Osteoblast (primary cell): ENCODE measurements at regions not wholly inside any gene's neighbourhood (a gene's known extent, or its start where the extent isn't known, plus 50 kb on each side); places are given as distances from the start of the nearest gene placed in this dataset.
"Not testable (repeated sequence)": the region's sequence is repeated elsewhere in the genome, so short reads cannot be mapped to it uniquely, and the experiment has no call there.

Experiments used
- DNase-seq: peaks from one replicate; pipeline ENCODE4 v3.0.0; 2011; ENCODE audit warnings: low spot score, mixed read lengths; ENCODE audit not compliant: insufficient read length; ENCODE audit errors: missing footprints
- H2AFZ ChIP-seq: 2 replicates; pipeline ENCODE4 v1.6.0; 2011; ENCODE audit warnings: mild to moderate bottlenecking, low read length
- H3K27ac ChIP-seq: 2 replicates; pipeline ENCODE4 v1.5.1; 2011; ENCODE audit warnings: mild to moderate bottlenecking, low read depth, low read length, moderate library complexity
- H3K27me3 ChIP-seq: 2 replicates; pipeline ENCODE4 v1.6.0; 2012; ENCODE audit warnings: mild to moderate bottlenecking, control low read depth, inconsistent platforms, low read length, moderate library complexity; ENCODE audit not compliant: insufficient read depth
- H3K36me3 ChIP-seq: 2 replicates; pipeline ENCODE4 v1.5.1; 2011; ENCODE audit warnings: mild to moderate bottlenecking, low read length, control low read depth, moderate library complexity; ENCODE audit not compliant: insufficient read depth
- H3K4me1 ChIP-seq: 2 replicates; pipeline ENCODE4 v1.5.1; 2011; ENCODE audit warnings: mild to moderate bottlenecking, low read length, control low read depth, moderate library complexity; ENCODE audit not compliant: insufficient read depth
- H3K4me2 ChIP-seq: 2 replicates; pipeline ENCODE4 v1.6.0; 2011; ENCODE audit warnings: mild to moderate bottlenecking, low read length; ENCODE audit not compliant: insufficient read depth
- H3K4me3 ChIP-seq: fragments of 200-600 bp; sonication (generic); 3 replicates; pipeline ENCODE4 v1.5.1; 2012; ENCODE audit warnings: mild to moderate bottlenecking, low read length, inconsistent platforms; ENCODE audit not compliant: insufficient read depth
- H3K79me2 ChIP-seq: 2 replicates; pipeline ENCODE4 v1.6.0; 2012; ENCODE audit warnings: mild to moderate bottlenecking, low read length, control low read depth, inconsistent platforms; ENCODE audit not compliant: insufficient read depth
- H3K9me3 ChIP-seq: 2 replicates; pipeline ENCODE4 v1.5.1; 2011; ENCODE audit warnings: low read depth, low read length, control low read depth
- H4K20me1 ChIP-seq: 2 replicates; pipeline ENCODE4 v1.6.0; 2012; ENCODE audit warnings: mild to moderate bottlenecking, low read length, control low read depth; ENCODE audit not compliant: insufficient read depth
- TF ChIP-seq, protein P1 (sequence below): IDR thresholded peaks from 2 replicates; pipeline ENCODE4 v1.5.1; 2011; ENCODE audit warnings: mild to moderate bottlenecking, low read depth, low read length, moderate library complexity; ENCODE audit errors: extremely low read depth

DNA sequence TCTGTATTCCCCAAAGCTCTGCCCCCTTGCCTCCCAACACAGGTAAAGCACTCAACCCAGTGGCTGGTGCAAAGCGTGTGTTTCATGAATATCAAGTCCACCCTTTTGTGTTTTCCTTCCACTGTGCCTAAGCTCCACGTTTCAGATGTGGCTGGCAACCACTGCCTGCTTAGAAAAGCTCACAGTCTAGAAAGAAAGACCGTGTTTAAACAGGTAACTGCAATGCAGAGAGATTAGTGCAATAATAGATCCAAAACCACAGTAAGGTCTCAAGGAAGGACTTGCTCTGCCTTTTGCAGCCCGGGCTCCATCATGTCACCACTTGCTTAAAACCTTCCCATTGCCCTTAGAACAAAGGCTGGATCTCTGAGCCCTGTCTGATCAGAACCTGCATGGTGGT lies 240.2 kb upstream of the C16orf82 start:
- no peaks in the 10 kb centered on the region for H4K20me1 ChIP-seq
- no peaks in the 10 kb centered on the region for H3K79me2 ChIP-seq
- no peak overlapping the region for H3K4me3 ChIP-seq
- H3K4me2 ChIP-seq, result no peak overlapping the region
- no peak for DNase-seq
- no peak overlapping the region for H2AFZ ChIP-seq
- H3K27me3 ChIP-seq, result no peaks in the 10 kb centered on the region
- H3K27ac ChIP-seq, result no peak overlapping the region
- H3K9me3 ChIP-seq, result no peaks in the 10 kb centered on the region
- no peaks in the 10 kb centered on the region for H3K4me1 ChIP-seq
- TF ChIP-seq, protein P1, sequence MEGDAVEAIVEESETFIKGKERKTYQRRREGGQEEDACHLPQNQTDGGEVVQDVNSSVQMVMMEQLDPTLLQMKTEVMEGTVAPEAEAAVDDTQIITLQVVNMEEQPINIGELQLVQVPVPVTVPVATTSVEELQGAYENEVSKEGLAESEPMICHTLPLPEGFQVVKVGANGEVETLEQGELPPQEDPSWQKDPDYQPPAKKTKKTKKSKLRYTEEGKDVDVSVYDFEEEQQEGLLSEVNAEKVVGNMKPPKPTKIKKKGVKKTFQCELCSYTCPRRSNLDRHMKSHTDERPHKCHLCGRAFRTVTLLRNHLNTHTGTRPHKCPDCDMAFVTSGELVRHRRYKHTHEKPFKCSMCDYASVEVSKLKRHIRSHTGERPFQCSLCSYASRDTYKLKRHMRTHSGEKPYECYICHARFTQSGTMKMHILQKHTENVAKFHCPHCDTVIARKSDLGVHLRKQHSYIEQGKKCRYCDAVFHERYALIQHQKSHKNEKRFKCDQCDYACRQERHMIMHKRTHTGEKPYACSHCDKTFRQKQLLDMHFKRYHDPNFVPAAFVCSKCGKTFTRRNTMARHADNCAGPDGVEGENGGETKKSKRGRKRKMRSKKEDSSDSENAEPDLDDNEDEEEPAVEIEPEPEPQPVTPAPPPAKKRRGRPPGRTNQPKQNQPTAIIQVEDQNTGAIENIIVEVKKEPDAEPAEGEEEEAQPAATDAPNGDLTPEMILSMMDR, result no peak
- H3K36me3 ChIP-seq, result no peaks in the 10 kb centered on the region

GRCh38 chr16:26827386-26827785 lies 239.3 kb upstream of the C16orf82 start:
- H3K36me3 ChIP-seq, result no peaks in the 10 kb centered on the region
- no peaks in the 10 kb centered on the region for H3K9me3 ChIP-seq
- no peak overlapping the region for H3K27ac ChIP-seq
- H3K79me2 ChIP-seq, result no peaks in the 10 kb centered on the region
- no peak overlapping the region for H3K4me3 ChIP-seq
- H3K27me3 ChIP-seq, result no peaks in the 10 kb centered on the region
- DNase-seq, result no peak
- no peaks in the 10 kb centered on the region for H3K4me1 ChIP-seq
- H3K4me2 ChIP-seq, result no peak overlapping the region
- TF ChIP-seq, protein P1, result no peak
- no peaks in the 10 kb centered on the region for H4K20me1 ChIP-seq
- no peak overlapping the region for H2AFZ ChIP-seq

- no peaks in the 10 kb centered on the region for H3K27me3 ChIP-seq
- no peak overlapping the region for H3K4me3 ChIP-seq
- TF ChIP-seq, protein P1, result no peak
- no peaks in the 10 kb centered on the region for H4K20me1 ChIP-seq
- peak; percentile 29 for DNase-seq
- no peak overlapping the region for H3K4me2 ChIP-seq
- no peaks in the 10 kb centered on the region for H3K4me1 ChIP-seq
- no peak overlapping the region for H2AFZ ChIP-seq
- no peaks in the 10 kb centered on the region for H3K36me3 ChIP-seq
- no peaks in the 10 kb centered on the region for H3K79me2 ChIP-seq
- H3K9me3 ChIP-seq, result no peaks in the 10 kb centered on the region
- no peak overlapping the region for H3K27ac ChIP-seq
Observed at GRCh38 chr16:26830428-26831127, 236.1 kb upstream of the C16orf82 start.

DNA sequence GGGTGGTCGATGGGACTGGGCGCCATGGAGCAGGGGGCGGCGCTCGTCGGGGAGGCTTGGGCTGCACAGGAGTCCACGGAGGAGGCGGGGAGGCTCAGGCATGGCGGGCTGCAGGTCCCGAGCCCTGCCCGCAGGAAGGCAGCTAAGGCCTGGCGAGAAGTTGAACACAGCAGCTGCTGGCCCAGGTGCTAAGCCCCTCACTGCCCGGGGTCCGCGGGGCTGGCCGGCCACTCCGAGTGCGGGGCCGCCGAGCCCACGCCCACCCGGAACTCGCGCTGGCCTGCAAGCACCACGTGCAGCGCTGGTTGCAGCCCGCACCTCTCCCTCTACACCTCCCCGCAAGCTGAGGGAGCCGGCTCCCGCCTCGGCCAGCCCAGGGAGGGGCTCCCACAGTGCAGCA lies 230.6 kb upstream of the C16orf82 start:
- H3K27ac ChIP-seq, H3K9me3 ChIP-seq, H4K20me1 ChIP-seq, H3K36me3 ChIP-seq, DNase-seq, H3K4me3 ChIP-seq, H3K27me3 ChIP-seq, H3K4me1 ChIP-seq, H2AFZ ChIP-seq, H3K79me2 ChIP-seq, H3K4me2 ChIP-seq: not testable (repeated sequence)
